NT2/D1 (cell line): ENCODE measurements at regions not wholly inside any gene's neighbourhood (a gene's known extent, or its start where the extent isn't known, plus 50 kb on each side); places are given as distances from the start of the nearest gene placed in this dataset.

ENCODE experiments used
- SUZ12 ChIP-seq: IDR thresholded peaks from 2 replicates; pipeline ENCODE4 v1.6.1; 2011; ENCODE audit not compliant: insufficient read length, insufficient read depth; ENCODE audit errors: extremely low read depth
- YY1 ChIP-seq: IDR thresholded peaks from 2 replicates; pipeline ENCODE4 v1.6.1; 2011; ENCODE audit not compliant: insufficient read length, insufficient read depth
- ZNF274 ChIP-seq: IDR thresholded peaks from 2 replicates; pipeline ENCODE4 v1.6.1; 2011; ENCODE audit warnings: mild to moderate bottlenecking, low read depth, low read length

GRCh38 chr13:50415428-50415827 lies 400.2 kb downstream of the KCNRG start:
- no peak for TF ChIP-seq YY1
- no peak for TF ChIP-seq SUZ12
- TF ChIP-seq ZNF274 = no peak
